Right atrium auricular region (tissue), 2 donors: ENCODE measurements at regions not wholly inside any gene's neighbourhood (a gene's known extent, or its start where the extent isn't known, plus 50 kb on each side); places are given as distances from the start of the nearest gene placed in this dataset.
"Not testable (repeated sequence)": the region's sequence is repeated elsewhere in the genome, so short reads cannot be mapped to it uniquely, and the experiment has no call there.

Source experiments
- DNase-seq: peaks from one replicate; pipeline ENCODE4 v3.0.0-alpha.2; 2019; ENCODE audit warnings: low spot score
- H3K27ac ChIP-seq, 2 donors: fragments of 200-600 bp; sonication (generic); 1 replicate in 1 of 2; 2 replicates in 1 of 2; pipeline ENCODE4 v1.5.1; 2016 to 2019
- H3K27me3 ChIP-seq, 2 donors: fragments of 200-600 bp; sonication (generic); one replicate each; pipeline versions ENCODE4 v1.5.1 to v1.6.0; 2017 to 2019
- H3K36me3 ChIP-seq: fragments of 200-600 bp; sonication (generic); one replicate; pipeline ENCODE4 v1.5.1; 2016
- H3K4me1 ChIP-seq, 2 donors: fragments of 200-600 bp; sonication (generic); one replicate each; pipeline versions ENCODE4 v1.5.1 to v1.6.0; 2017 to 2019
- H3K4me3 ChIP-seq, 2 donors: fragments of 200-600 bp; sonication (generic); 1 replicate in 1 of 2; 2 replicates in 1 of 2; pipeline ENCODE4 v1.5.1; 2017 to 2019; ENCODE audit warnings: mild to moderate bottlenecking in 1 of 2, moderate library complexity in 1 of 2
- H3K9me3 ChIP-seq, 2 donors: fragments of 200-600 bp; sonication (generic); one replicate each; pipeline ENCODE4 v1.5.1; 2019
- CTCF ChIP-seq, 2 donors: fragments of 200-600 bp; sonication (generic); IDR thresholded peaks; one replicate each; pipeline ENCODE4 v1.5.1; 2019; ENCODE audit warnings: antibody characterized with exemption in 2 of 2

GRCh38 chr9:135284386-135285134 lies 195.0 kb upstream of the PPP1R26 start:
- no peak for DNase-seq
- H3K4me3 ChIP-seq: no peak overlapping the region
- H3K27me3 ChIP-seq: no peaks in the 10 kb centered on the region
- no peak for TF ChIP-seq CTCF (IDR thresholded peaks at IDR 0.05)
- H3K9me3 ChIP-seq: no peaks in the 10 kb centered on the region
- H3K4me1 ChIP-seq: peaks cover 0 to 17% of the 10 kb centered on the region in 2 donors
- no peaks in the 10 kb centered on the region for H3K36me3 ChIP-seq
- no peak overlapping the region for H3K27ac ChIP-seq

- not testable (repeated sequence) for H3K9me3 ChIP-seq, DNase-seq, H3K27ac ChIP-seq, H3K4me3 ChIP-seq, H3K36me3 ChIP-seq, H3K27me3 ChIP-seq
- H3K4me1 ChIP-seq: peaks cover 0 to 18% of the 10 kb centered on the region in 2 donors
Observed at GRCh38 chr9:135286187-135286925, 193.2 kb upstream of the PPP1R26 start.

- H3K27me3 ChIP-seq: no peaks in the 10 kb centered on the region
- DNase-seq: no peak
- no peaks in the 10 kb centered on the region for H3K36me3 ChIP-seq
Observed at GRCh38 chr9:135286961-135287360, 192.6 kb upstream of the PPP1R26 start.

GRCh38 chr9:135287627-135288026 lies 192.0 kb upstream of the PPP1R26 start:
- no peak for DNase-seq
- Histone ChIP-seq H3K36me3 (no peaks in the 10 kb centered on the region), H3K4me3 (no peak overlapping the region), H3K27me3 (no peaks in the 10 kb centered on the region), H3K27ac (no peak overlapping the region), H3K4me1 (peaks cover 0 to 7% of the 10 kb centered on the region in 2 donors), H3K9me3 (no peaks in the 10 kb centered on the region)
- TF ChIP-seq CTCF (IDR thresholded peaks at IDR 0.05): no peak

More at GRCh38 chr9:135286961-135287360, 192.6 kb upstream of the PPP1R26 start:
- H3K4me3 ChIP-seq: no peak overlapping the region
- TF ChIP-seq CTCF (IDR thresholded peaks at IDR 0.05): no peak
- no peaks in the 10 kb centered on the region for H3K9me3 ChIP-seq
- H3K4me1 ChIP-seq: peaks cover 0 to 12% of the 10 kb centered on the region in 2 donors
- H3K27ac ChIP-seq: no peak overlapping the region

GRCh38 chr9:135288054-135288453 lies 191.5 kb upstream of the PPP1R26 start:
- no peaks in the 10 kb centered on the region for H3K36me3 ChIP-seq
- TF ChIP-seq CTCF (IDR thresholded peaks at IDR 0.05): no peak
- DNase-seq: no peak
- H3K9me3 ChIP-seq: no peaks in the 10 kb centered on the region
- no peak overlapping the region for H3K4me3 ChIP-seq
- no peak overlapping the region for H3K27ac ChIP-seq
- no peaks in the 10 kb centered on the region for H3K27me3 ChIP-seq
- peaks cover 0 to 7% of the 10 kb centered on the region in 2 donors for H3K4me1 ChIP-seq

- no peak for DNase-seq
- TF ChIP-seq CTCF (IDR thresholded peaks at IDR 0.05): no peak
- Histone ChIP-seq H3K4me3 (no peak overlapping the region), H3K36me3 (no peaks in the 10 kb centered on the region), H3K27ac (no peak overlapping the region), H3K4me1 (peaks cover 0 to 7% of the 10 kb centered on the region in 2 donors), H3K27me3 (no peaks in the 10 kb centered on the region), H3K9me3 (no peaks in the 10 kb centered on the region)
Observed at GRCh38 chr9:135289081-135289491, 190.5 kb upstream of the PPP1R26 start.
